ENCODE measurements at regions not wholly inside any gene's neighbourhood (a gene's known extent, or its start where the extent isn't known, plus 50 kb on each side); places are given as distances from the start of the nearest gene placed in this dataset.
A peak's percentile ranks its signal among the peaks of the same experiment; 100 is the strongest.

GRCh38 chr7:110531186-110531585, 559.7 kb upstream of the LRRN3 start:
- ATAC-seq, result no peak
- TF ChIP-seq TSHZ2 (CRISPR knock-in tag; IDR thresholded peaks at IDR 0.05), result no peak
- TF ChIP-seq ZC3H10 (CRISPR knock-in tag; IDR thresholded peaks at IDR 0.05), result no peak
- TF ChIP-seq ISL1 (CRISPR knock-in tag; IDR thresholded peaks at IDR 0.05), result no peak
- no peak for TF ChIP-seq ZFP3 (CRISPR knock-in tag; IDR thresholded peaks at IDR 0.05)
- no peak for TF ChIP-seq ZFP30 (CRISPR knock-in tag; IDR thresholded peaks at IDR 0.05)
- TF ChIP-seq PPARA (CRISPR knock-in tag; IDR thresholded peaks at IDR 0.05; ENCODE audit: borderline replicate concordance), result no peak
- TF ChIP-seq GLIS3 (CRISPR knock-in tag; IDR thresholded peaks at IDR 0.05), result no peak
- TF ChIP-seq CSDC2 (CRISPR knock-in tag; IDR thresholded peaks at IDR 0.05), result no peak
- TF ChIP-seq ARNTL (CRISPR knock-in tag; IDR thresholded peaks at IDR 0.05; ENCODE audit: borderline replicate concordance, low read depth), result no peak
- no peak for TF ChIP-seq POU6F1 (CRISPR knock-in tag; IDR thresholded peaks at IDR 0.05; ENCODE audit: borderline replicate concordance, low read depth)
- TF ChIP-seq RARB (CRISPR knock-in tag; IDR thresholded peaks at IDR 0.05), result no peak
- no peak for TF ChIP-seq OSR1 (CRISPR knock-in tag; IDR thresholded peaks at IDR 0.05)

DNA sequence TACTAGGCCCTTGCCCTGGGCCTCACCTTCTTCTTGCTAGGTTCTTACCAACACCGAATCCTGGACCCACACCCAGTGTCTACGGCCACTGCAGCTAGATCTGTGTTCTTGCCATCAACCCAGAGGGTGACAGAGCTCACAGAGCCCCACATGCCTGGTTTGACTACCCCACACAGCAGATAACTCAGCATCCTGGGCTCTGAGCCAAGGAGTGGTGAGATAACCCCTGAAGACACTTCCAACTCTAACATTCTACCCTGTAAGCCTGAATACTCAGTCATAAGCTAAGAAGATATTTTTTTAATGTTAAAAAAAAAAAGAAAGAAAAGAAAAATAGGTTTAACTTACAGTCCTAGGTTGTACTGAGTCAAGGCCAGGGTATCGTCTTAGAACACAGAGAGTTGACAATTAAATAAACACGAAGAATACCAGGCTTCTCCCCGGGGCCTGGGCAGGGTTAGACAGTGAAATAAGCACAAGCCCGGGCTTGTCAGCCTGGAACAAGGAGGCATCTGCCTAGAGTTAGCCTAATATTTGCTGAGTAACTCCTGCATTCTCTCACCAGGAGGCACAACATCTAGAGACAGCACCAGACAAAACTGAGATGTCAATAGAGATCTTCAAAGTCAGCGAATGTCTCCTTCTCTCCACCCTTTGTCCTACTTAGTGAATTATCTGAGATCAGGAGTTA, 556.5 kb upstream of the LRRN3 start:
- TF ChIP-seq ZNF565 (CRISPR knock-in tag; conservative IDR thresholded peaks at IDR 0.05; ENCODE audit: low read depth) (no peak), CSDC2 (CRISPR knock-in tag; IDR thresholded peaks at IDR 0.05) (no peak), ISL1 (CRISPR knock-in tag; IDR thresholded peaks at IDR 0.05) (peak; percentile 11; the same call in 1 of the 2 replicates), SNAI2 (CRISPR knock-in tag; IDR thresholded peaks at IDR 0.05) (0 out of 2 replicates have a peak, but pooled peaks have one; percentile 45)
- peak; percentile 69 for ATAC-seq

DNA sequence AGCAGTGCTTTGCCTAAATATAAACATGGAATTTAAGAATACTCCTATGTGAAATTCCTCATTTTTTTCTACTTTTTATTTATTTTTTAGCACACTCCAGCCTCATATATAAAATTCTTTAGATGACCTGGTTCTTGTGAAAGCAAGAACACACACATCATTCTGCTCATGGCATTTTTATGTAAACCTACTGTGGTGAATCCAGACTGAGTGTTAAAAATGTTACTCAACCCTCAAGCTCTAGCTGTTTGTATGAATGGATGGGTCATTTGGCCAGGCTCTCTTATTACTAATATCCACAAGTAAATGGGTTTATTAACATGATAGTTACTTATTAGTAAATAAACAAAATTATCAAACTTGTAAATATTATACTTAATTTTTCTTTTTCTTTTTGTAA, 551.7 kb upstream of the LRRN3 start:
- ATAC-seq, result no peak
- TF ChIP-seq, protein P1, sequence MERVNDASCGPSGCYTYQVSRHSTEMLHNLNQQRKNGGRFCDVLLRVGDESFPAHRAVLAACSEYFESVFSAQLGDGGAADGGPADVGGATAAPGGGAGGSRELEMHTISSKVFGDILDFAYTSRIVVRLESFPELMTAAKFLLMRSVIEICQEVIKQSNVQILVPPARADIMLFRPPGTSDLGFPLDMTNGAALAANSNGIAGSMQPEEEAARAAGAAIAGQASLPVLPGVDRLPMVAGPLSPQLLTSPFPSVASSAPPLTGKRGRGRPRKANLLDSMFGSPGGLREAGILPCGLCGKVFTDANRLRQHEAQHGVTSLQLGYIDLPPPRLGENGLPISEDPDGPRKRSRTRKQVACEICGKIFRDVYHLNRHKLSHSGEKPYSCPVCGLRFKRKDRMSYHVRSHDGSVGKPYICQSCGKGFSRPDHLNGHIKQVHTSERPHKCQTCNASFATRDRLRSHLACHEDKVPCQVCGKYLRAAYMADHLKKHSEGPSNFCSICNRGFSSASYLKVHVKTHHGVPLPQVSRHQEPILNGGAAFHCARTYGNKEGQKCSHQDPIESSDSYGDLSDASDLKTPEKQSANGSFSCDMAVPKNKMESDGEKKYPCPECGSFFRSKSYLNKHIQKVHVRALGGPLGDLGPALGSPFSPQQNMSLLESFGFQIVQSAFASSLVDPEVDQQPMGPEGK (CRISPR knock-in tag; IDR thresholded peaks at IDR 0.05; ENCODE audit: borderline replicate concordance), result no peak
- TF ChIP-seq PPARA (CRISPR knock-in tag; IDR thresholded peaks at IDR 0.05; ENCODE audit: borderline replicate concordance), result no peak
- no peak for TF ChIP-seq ISL1 (CRISPR knock-in tag; IDR thresholded peaks at IDR 0.05)
- TF ChIP-seq GLIS3 (CRISPR knock-in tag; IDR thresholded peaks at IDR 0.05), result no peak
- no peak for TF ChIP-seq SNAI2 (CRISPR knock-in tag; IDR thresholded peaks at IDR 0.05)
- no peak for TF ChIP-seq RARB (CRISPR knock-in tag; IDR thresholded peaks at IDR 0.05)
- no peak for TF ChIP-seq CSRNP3 (CRISPR knock-in tag; IDR thresholded peaks at IDR 0.05)
- no peak for TF ChIP-seq ESRRG (CRISPR knock-in tag; IDR thresholded peaks at IDR 0.05)

DNA sequence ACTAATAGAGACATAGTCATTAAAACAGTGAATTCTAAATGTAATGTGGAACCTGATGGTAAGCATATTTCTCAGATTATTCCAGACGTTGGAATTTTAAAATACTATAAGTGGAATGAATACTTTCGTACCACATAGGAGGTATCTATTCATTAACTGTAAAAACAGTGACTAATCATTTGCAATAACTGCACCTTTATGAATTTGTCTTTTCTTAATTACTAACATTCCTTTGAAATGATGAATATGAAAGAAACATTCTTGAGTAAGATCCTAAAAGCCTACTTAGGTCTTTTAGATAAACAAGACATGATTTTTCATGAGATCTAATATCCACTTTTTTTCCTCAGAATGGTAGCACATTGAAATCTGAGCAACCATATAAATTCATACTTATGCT, 549.0 kb upstream of the LRRN3 start:
- ATAC-seq, result no peak
- TF ChIP-seq ZC3H10 (CRISPR knock-in tag; IDR thresholded peaks at IDR 0.05), result no peak
- TF ChIP-seq OSR1 (CRISPR knock-in tag; IDR thresholded peaks at IDR 0.05), result no peak
- 0 out of 2 replicates have a peak, but pooled peaks have one; percentile 43 for TF ChIP-seq GLIS3 (CRISPR knock-in tag; IDR thresholded peaks at IDR 0.05)
- TF ChIP-seq, protein P1 (CRISPR knock-in tag; IDR thresholded peaks at IDR 0.05; ENCODE audit: borderline replicate concordance), result no peak; the same call in 1 of the 2 replicates
- peak; percentile 95 for TF ChIP-seq ISL1 (CRISPR knock-in tag; IDR thresholded peaks at IDR 0.05)
- no peak for TF ChIP-seq BACH2 (CRISPR knock-in tag; IDR thresholded peaks at IDR 0.05; ENCODE audit: borderline replicate concordance)

Measured in SK-N-SH treated with all-trans-retinoic acid at 6 μM for 48 hours (cell line).